Fibroblast of the aortic adventitia (primary cell): ENCODE measurements at regions not wholly inside any gene's neighbourhood (a gene's known extent, or its start where the extent isn't known, plus 50 kb on each side); places are given as distances from the start of the nearest gene placed in this dataset.

Experiments
- DNase-seq: peaks from one replicate; pipeline ENCODE4 v3.0.0-alpha.2; 2010; ENCODE audit warnings: low read depth
- H3K4me3 ChIP-seq: 2 replicates; pipeline ENCODE4 v1.5.1; 2011; ENCODE audit warnings: low read depth, mild to moderate bottlenecking, control low read depth, low read length, moderate library complexity
- TF ChIP-seq, protein P1 (sequence below): IDR thresholded peaks from 2 replicates; pipeline ENCODE4 v1.5.1; 2011; ENCODE audit warnings: mild to moderate bottlenecking, low read length, control low read depth, inconsistent platforms; ENCODE audit not compliant: insufficient read depth

DNA sequence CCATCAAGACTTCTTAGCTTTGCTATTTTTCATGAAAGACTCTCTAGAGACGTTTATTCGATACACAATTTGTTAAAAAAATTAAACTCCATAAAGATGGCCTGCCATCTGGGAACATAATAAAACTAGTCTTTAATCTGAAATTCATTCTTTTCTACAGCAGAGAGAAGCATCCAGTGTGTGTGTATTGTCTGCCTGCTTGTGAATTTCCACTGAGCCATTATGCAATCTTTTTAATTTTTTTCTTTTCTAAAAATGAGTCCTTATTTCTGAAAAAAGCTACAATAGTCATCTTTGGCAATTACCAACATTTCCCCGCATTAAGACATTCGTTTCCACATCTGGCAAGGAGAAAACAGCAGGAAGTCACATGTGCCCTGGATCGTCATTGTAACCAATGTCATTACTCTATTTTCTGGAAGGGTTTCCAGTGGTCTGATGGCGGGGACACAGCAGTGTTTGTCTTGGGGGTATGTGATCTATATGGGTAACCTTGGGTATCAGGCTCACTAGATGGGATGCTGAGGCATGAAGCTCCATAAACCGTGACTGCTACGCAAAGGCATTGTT, 263.1 kb downstream of the MSX2 start:
- DNase-seq = no peak
- H3K4me3 ChIP-seq = no peak overlapping the region
- TF ChIP-seq, protein P1, sequence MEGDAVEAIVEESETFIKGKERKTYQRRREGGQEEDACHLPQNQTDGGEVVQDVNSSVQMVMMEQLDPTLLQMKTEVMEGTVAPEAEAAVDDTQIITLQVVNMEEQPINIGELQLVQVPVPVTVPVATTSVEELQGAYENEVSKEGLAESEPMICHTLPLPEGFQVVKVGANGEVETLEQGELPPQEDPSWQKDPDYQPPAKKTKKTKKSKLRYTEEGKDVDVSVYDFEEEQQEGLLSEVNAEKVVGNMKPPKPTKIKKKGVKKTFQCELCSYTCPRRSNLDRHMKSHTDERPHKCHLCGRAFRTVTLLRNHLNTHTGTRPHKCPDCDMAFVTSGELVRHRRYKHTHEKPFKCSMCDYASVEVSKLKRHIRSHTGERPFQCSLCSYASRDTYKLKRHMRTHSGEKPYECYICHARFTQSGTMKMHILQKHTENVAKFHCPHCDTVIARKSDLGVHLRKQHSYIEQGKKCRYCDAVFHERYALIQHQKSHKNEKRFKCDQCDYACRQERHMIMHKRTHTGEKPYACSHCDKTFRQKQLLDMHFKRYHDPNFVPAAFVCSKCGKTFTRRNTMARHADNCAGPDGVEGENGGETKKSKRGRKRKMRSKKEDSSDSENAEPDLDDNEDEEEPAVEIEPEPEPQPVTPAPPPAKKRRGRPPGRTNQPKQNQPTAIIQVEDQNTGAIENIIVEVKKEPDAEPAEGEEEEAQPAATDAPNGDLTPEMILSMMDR = no peak

DNA sequence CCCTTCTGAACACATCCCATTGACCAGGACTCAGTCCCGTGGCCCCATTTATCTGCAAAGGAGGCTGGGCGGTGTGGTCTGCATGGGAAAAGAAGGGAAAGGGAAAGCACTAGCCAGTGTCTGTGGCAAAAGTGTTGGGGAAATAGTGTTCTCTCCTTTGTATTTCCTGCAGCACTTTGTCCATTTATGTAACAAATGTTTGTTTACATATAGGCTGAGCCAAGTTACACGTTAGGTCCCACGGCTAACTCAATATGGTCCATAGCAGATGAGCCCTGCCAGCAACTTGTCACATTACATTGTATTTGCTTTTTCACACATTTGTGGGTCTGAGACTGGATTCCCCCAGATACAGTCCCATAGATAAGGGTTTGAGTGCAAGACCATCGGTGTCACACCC, 260.5 kb downstream of the MSX2 start:
- TF ChIP-seq, protein P1 = no peak
- H3K4me3 ChIP-seq = no peak overlapping the region
- no peak for DNase-seq

DNA sequence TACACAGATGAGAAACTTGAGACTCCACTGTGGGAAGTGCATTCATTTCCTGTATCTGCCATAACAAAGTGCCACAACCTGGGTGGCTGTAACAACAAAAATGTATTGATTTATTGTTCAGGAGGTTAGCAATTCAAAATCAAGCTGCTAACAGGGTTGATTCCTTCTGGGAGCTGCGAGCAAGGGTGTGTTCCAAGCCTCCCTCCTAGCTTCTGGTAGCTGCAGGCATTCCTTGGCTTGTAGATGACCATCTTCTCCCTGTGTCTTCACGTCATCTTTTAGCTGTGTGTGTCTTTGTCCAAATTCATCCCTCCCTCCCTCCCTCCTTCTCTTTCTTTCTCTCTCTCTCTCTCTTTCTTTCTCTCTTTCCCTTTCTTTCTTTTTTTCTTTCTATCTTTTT, 258.1 kb downstream of the MSX2 start:
- H3K4me3 ChIP-seq = no peak overlapping the region
- TF ChIP-seq, protein P1 = no peak
- DNase-seq = no peak

DNA sequence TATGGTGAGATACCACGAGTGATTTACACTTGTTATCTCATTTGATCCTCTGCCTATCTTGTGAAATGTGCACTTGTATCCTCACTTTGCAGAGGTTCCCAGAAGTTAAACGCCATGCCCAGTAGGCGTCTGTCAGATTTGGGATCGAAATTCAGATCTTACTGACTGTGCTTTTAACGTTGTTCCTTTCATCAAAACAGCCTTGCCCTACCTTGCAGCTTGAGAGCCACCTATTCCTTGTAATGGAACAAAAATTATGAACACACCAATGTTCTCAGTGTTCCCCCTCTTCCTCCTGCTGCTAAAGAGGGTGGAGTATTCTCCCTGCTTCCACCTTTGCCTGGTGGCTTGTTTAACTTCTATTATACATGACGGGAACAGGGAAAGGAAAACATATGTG, 257.0 kb downstream of the MSX2 start:
- H3K4me3 ChIP-seq = no peak overlapping the region
- TF ChIP-seq, protein P1 = no peak
- DNase-seq = no peak

DNA sequence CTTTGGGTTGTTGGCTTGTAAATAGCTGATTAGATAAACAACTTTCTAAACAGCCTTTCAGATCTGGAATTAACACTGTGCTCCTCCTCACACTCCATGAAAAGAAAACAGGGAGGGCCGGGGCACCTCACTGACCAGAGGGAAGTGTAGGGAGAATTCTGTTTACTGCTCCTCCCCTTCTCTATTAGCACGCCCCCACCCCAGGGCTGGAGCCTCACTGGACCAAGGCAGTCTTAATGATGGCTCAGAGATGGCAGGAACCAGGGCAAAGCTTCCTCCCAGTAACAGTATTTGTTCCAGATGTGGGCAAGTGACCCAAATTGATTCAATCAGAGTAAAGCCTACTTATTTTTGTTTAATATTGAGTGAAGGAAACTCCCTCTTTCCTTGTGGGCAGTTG, 256.6 kb downstream of the MSX2 start:
- TF ChIP-seq, protein P1 = no peak
- no peak for DNase-seq
- no peak overlapping the region for H3K4me3 ChIP-seq

DNA sequence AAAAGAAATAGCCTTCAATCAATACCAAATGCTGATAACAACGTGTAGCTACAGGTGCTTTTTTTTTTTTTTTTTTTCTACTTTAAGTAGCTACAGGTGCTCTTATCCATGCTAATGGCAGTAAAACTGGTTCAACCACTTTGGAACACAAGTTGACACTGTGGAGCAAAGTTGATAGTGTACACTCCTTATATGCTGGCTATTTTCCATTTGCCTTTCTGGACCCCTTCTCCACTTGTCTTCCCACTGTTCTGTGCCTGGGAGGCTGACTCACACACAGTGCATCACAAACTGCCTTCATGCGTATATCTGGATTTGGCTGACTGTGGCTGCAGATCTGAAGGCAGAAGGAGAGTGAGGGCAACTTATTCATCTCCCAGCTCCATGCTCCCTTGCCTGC, 247.9 kb downstream of the MSX2 start:
- no peak overlapping the region for H3K4me3 ChIP-seq
- DNase-seq = no peak
- TF ChIP-seq, protein P1 = no peak

DNA sequence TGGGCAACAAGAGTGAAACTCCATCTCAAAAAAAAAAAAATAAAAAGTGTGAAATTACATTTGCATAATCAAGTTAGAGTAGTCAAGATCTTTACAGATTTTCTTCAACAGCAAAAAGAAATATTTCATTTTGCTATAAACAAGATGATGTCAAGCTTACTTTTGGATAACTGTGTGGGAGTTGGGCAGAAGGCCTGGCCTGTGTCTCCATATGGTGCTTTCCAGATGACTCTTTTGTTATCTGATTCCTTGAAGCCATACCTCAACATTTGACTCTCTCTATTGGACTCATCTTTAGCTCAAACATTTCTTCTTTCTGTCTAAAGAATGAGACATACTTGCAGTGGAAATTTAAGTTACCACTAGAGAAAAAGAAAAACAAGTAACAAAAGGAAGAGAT, 246.8 kb downstream of the MSX2 start:
- H3K4me3 ChIP-seq = no peak overlapping the region
- TF ChIP-seq, protein P1 = no peak
- no peak for DNase-seq
